ENCODE measurements at regions not wholly inside any gene's neighbourhood (a gene's known extent, or its start where the extent isn't known, plus 50 kb on each side); places are given as distances from the start of the nearest gene placed in this dataset.

- Histone ChIP-seq H3K18ac (ENCODE audit: insufficient read length, low read depth, low read length) (no peak overlapping the region), H3K27me3 (ENCODE audit: insufficient read depth, low read length) (no peaks in the 10 kb centered on the region), H3T11ph (ENCODE audit: low read length) (no peak overlapping the region), H3K23ac (ENCODE audit: insufficient read length, low read depth, low read length) (no peak overlapping the region), H3K23me2 (ENCODE audit: insufficient read length, low read depth, low read length, poor library complexity, severe bottlenecking) (no peaks in the 10 kb centered on the region), H2BK120ac (ENCODE audit: low read depth, low read length, poor library complexity, severe bottlenecking) (no peak overlapping the region), H3K4me1 (ENCODE audit: insufficient read depth, low read length) (no peaks in the 10 kb centered on the region), H4K20me1 (ENCODE audit: control insufficient read depth, insufficient read depth, insufficient read length) (no peaks in the 10 kb centered on the region), H2BK15ac (ENCODE audit: low read depth, low read length) (no peak overlapping the region), H4K5ac (ENCODE audit: insufficient read length, low read depth, low read length) (no peak overlapping the region), H3K9me3 (ENCODE audit: control insufficient read depth, low read depth, low read length) (no peaks in the 10 kb centered on the region), H3K4me2 (ENCODE audit: insufficient read depth, insufficient read length, low read length) (no peak overlapping the region), H3K56ac (ENCODE audit: insufficient read length, low read depth, low read length) (no peak overlapping the region), H2BK12ac (ENCODE audit: insufficient read length, low read depth, low read length) (no peak overlapping the region), H3K9ac (ENCODE audit: extremely low read depth, insufficient read length, low read length) (no peak overlapping the region), H2BK5ac (ENCODE audit: insufficient read length, low read length) (no peak overlapping the region), H2AK5ac (ENCODE audit: insufficient read length, low read length) (no peak overlapping the region), H4K8ac (replicated peaks; ENCODE audit: insufficient read length, low read depth, low read length) (no peak overlapping the region), H4K91ac (ENCODE audit: insufficient read length, low read depth, low read length) (no peak overlapping the region), H3K14ac (ENCODE audit: insufficient read depth, low read length) (no peak overlapping the region), H3K79me1 (ENCODE audit: insufficient read depth, low read depth, low read length, poor library complexity, severe bottlenecking) (no peaks in the 10 kb centered on the region), H2AFZ (ENCODE audit: low read length) (no peak overlapping the region), H2BK20ac (ENCODE audit: low read depth, low read length, poor library complexity, severe bottlenecking) (no peak overlapping the region), H3K27ac (ENCODE audit: insufficient read length, low read depth, low read length) (no peak overlapping the region), H3K79me2 (ENCODE audit: insufficient read depth, low read length) (no peaks in the 10 kb centered on the region), H3K4ac (ENCODE audit: low read depth, low read length) (no peak overlapping the region)
- Mint-ChIP-seq H3K9me3 (peaks cover 25 to 26% of the 10 kb centered on the region in 2 experiments), H3K4me1 (no peaks in the 10 kb centered on the region), H3K27ac (no peak overlapping the region), H3K4me3 (no peak overlapping the region), H3K27me3 (ENCODE audit: low read depth) (no peaks in the 10 kb centered on the region), H3K36me3 (ENCODE audit: insufficient read depth in 1 of 3, low read depth in 3 of 3) (peaks cover 13 to 21% (median 15%) of the 10 kb centered on the region in 3 experiments)
- TF ChIP-seq, protein P1, sequence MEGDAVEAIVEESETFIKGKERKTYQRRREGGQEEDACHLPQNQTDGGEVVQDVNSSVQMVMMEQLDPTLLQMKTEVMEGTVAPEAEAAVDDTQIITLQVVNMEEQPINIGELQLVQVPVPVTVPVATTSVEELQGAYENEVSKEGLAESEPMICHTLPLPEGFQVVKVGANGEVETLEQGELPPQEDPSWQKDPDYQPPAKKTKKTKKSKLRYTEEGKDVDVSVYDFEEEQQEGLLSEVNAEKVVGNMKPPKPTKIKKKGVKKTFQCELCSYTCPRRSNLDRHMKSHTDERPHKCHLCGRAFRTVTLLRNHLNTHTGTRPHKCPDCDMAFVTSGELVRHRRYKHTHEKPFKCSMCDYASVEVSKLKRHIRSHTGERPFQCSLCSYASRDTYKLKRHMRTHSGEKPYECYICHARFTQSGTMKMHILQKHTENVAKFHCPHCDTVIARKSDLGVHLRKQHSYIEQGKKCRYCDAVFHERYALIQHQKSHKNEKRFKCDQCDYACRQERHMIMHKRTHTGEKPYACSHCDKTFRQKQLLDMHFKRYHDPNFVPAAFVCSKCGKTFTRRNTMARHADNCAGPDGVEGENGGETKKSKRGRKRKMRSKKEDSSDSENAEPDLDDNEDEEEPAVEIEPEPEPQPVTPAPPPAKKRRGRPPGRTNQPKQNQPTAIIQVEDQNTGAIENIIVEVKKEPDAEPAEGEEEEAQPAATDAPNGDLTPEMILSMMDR (conservative IDR thresholded peaks at IDR 0.05) = no peak
- WGBS (ENCODE audit: extremely low coverage, insufficient read length, low lambda C conversion rate) = no CpG with 5 or more reads among the region's 2 CpGs
- DNase-seq = no peak
Observed at GRCh38 chr17:63203652-63204051, 237.6 kb downstream of the TANC2 start.
